ENCODE measurements at regions not wholly inside any gene's neighbourhood (a gene's known extent, or its start where the extent isn't known, plus 50 kb on each side); places are given as distances from the start of the nearest gene placed in this dataset.
"Not testable (repeated sequence)": the region's sequence is repeated elsewhere in the genome, so short reads cannot be mapped to it uniquely, and the experiment has no call there.

GRCh38 chr4:26227601-26228229, 93.1 kb upstream of the RBPJ start:
- DNase-seq (ENCODE audit: insufficient read length, low spot score) (no peak), FAIRE-seq (no peak)

DNA sequence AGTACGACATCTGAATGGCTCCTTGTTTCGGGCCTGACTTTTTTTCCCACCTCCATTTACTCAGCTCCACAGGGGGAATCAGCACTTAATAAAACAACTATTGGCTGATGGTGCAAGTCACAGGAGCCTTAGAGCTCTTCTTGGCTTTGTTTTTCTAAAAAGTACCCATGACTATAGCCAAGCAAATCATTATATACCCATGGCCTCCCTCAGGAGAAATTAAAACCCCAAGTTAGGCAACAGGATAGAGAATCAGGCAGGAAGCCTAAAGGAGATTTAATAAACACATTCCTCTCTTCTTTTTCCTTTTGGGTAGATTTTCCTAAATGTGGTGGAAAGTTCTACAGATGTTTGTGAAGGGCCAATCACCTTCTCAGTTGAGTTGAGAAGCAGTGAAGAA, 91.9 kb upstream of the RBPJ start:
- FAIRE-seq (no peak), DNase-seq (ENCODE audit: insufficient read length, low spot score) (no peak)

GRCh38 chr4:26229974-26230373, 90.8 kb upstream of the RBPJ start:
- DNase-seq (ENCODE audit: insufficient read length, low spot score) = no peak
- FAIRE-seq = no peak

DNA sequence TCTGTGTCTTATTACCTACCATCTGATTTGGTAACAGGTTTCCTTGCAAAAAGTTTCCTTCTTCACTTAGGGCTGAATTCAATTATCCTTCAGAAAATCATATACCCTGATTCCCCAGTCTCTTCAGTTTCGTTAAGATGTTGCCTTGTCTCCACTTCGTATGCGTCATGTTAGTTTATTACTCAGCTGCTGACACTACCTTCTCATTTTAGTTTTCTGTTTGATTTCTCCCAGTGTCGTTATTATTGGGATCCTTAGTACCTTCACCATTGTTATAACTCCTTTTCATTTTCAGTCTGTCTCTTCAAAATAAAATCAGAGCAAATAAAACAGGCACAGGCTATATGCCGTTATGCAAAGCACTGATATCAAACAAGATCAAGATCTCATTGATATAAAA, 87.5 kb upstream of the RBPJ start:
- DNase-seq (ENCODE audit: insufficient read length, low spot score) (no peak), FAIRE-seq (no peak)

DNA sequence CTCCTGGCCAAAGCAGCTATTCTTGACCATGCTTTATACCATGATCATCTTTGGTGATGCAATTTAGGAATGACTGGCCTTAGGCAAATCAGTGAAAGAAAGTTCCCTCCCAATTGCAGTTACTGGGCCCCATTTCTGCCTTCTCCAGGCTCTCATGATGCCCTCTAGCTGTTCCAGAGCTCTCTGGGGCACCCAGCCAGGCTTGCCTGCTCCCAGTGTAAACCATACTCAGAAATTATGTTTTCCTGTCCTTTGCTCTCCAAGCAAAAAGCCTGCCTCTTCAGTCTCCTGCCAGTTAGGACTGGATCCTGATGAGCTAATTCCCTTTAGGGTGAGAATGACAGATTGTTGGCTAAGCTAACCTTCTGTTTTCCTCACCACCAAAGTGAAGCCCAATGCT, 85.3 kb upstream of the RBPJ start:
- FAIRE-seq (no peak), DNase-seq (ENCODE audit: insufficient read length, low spot score) (peak; percentile 37)

GRCh38 chr4:26237916-26238315, 82.9 kb upstream of the RBPJ start:
- FAIRE-seq = no peak
- no peak for DNase-seq (ENCODE audit: insufficient read length, low spot score)

GRCh38 chr4:26238426-26238777, 82.4 kb upstream of the RBPJ start:
- no peak for FAIRE-seq
- DNase-seq (ENCODE audit: insufficient read length, low spot score) = no peak

GRCh38 chr4:26238778-26239679, 81.8 kb upstream of the RBPJ start:
- FAIRE-seq (no peak), DNase-seq (ENCODE audit: insufficient read length, low spot score) (no peak)

GRCh38 chr4:26239801-26240200, 81.0 kb upstream of the RBPJ start:
- no peak for FAIRE-seq
- DNase-seq (ENCODE audit: insufficient read length, low spot score) = no peak

DNA sequence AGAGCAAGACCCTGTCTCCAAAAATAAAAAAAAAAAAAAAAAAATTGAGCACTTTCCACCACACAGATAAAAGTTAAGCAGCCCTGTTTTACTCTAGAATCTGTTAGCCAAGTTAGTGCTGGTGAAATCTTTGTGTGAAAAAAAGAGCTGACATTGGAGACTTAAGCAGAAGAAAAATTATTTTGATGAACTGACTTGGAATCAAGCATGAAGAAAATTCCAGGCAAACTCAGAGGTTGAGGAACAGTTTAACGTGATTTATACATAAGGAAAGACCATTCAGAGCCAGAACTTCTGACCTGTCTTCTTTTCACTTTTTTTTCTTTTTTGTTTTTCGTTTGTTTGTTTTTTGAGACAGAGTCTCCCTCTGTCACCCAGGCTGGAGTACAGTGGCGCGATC, 79.6 kb upstream of the RBPJ start:
- DNase-seq (ENCODE audit: insufficient read length, low spot score) (no peak), FAIRE-seq (no peak)

GRCh38 chr4:26242451-26242850, 78.4 kb upstream of the RBPJ start:
- no peak for FAIRE-seq

GRCh38 chr4:26244138-26244537, 76.7 kb upstream of the RBPJ start:
- FAIRE-seq = peak; percentile 99
- not testable (repeated sequence) for DNase-seq (ENCODE audit: insufficient read length, low spot score)

More at GRCh38 chr4:26242451-26242850, 78.4 kb upstream of the RBPJ start:
- DNase-seq (ENCODE audit: insufficient read length, low spot score) = no peak

DNA sequence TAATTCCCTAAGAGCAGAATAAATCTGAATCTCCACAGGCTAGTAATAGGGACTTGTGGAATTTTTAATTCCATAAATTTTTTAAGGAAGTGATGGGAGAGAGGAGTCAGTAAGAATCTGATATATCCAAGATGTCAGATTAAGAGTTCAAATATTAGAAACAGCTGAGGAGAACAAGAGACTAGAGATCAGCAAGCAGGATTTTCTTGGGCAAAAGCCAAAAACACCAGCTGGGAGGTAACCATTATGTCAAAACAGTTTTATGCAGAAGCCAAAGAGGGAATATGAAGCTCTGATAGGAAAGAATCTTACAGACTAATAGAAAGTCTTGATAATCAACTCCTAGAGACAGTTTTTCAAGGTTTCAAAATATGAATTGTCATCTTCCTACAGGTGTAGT, 72.2 kb upstream of the RBPJ start:
- DNase-seq (ENCODE audit: insufficient read length, low spot score) = no peak
- FAIRE-seq = no peak

- FAIRE-seq = peak; percentile 51
- DNase-seq (ENCODE audit: insufficient read length, low spot score) = no peak
These were observed 68.3 kb upstream of the RBPJ start for GRCh38 chr4:26252349-26253025.

- DNase-seq (ENCODE audit: insufficient read length, low spot score) (no peak), FAIRE-seq (no peak)
These were observed 66.8 kb upstream of the RBPJ start for GRCh38 chr4:26253968-26254367.

DNA sequence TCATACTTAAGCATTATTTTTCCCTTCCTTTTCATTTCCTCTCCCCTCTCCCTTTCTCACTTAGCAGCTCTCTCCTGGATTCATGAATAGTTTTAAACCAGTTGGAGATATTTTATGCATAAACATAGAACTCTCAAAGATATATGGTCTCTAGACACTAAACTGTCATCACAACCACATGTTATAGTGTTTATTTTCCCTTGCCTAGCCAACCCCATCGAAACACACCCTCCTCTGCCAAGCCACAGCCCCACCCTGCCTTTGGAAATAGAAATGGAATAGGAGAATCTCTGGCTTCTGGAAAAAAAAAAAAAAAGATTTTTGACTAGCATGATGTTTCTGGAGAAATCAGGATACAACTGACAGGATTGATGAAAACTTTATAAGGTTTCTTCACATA, 64.8 kb upstream of the RBPJ start:
- no peak for FAIRE-seq
- DNase-seq (ENCODE audit: insufficient read length, low spot score) = no peak

- not testable (repeated sequence) for DNase-seq (ENCODE audit: insufficient read length, low spot score); FAIRE-seq
These were observed 63.4 kb upstream of the RBPJ start for GRCh38 chr4:26257444-26257843.

- FAIRE-seq (no peak), DNase-seq (ENCODE audit: insufficient read length, low spot score) (no peak)
These were observed 63.0 kb upstream of the RBPJ start for GRCh38 chr4:26257850-26258249.

DNA sequence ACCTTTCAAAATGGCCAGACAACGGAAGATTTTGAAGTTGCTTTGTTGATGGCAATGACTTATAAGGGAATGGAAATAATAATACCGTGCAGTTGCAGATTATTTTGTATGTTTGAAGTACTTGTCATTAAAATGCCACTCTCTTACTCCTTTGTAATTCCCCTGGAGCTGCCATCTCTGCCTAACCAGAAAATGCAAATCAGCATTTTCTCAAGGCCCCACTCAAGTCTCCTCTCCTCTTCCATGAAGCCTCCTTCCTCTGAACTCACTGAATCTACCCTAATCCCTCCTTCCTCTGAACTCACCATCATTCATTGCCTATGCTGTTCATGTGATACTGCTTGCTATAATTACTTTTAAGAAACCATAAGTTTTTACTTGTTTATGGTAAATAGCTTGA, 60.2 kb upstream of the RBPJ start:
- no peak for DNase-seq (ENCODE audit: insufficient read length, low spot score)
- FAIRE-seq = peak; percentile 51

- DNase-seq (ENCODE audit: insufficient read length, low spot score) (no peak), FAIRE-seq (no peak)
These were observed 59.4 kb upstream of the RBPJ start for GRCh38 chr4:26261405-26261804.

DNA sequence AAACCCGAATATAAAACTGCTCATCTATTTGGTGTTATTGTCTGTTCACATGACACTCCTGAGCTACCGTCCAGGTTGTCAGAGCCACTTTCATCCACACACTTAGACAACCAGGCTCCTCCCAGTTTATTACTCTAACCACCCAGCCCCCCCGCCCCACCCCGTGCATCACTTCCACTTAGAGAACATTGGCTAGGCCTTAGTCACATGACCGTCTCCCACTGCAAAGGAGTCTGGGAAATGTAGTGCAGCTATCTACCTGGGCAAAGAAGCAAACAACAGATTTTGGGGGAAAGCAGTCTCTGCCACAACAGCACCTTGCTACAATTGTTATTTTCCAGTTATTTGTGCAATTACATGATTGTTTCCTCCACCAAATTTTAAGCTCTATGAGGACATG, 57.6 kb upstream of the RBPJ start:
- DNase-seq (ENCODE audit: insufficient read length, low spot score) (no peak), FAIRE-seq (no peak)

DNA sequence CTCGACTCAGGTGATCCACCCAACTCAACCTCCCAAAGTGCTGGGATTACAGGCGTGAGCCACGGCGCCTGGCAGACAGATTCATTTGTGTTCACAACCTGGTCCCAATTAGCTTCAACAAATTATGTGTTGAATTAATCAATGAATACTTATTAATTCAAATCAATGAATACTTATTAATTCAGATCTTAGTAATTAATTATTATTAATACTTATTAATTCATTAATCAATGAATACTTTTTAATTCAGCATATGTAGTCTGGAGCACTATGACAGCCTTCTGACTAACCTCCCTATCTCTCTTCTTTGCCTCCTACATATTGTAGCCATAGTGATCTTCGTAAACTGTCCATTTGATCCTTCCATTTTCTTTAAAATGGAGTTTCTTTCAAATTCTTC, 56.7 kb upstream of the RBPJ start:
- FAIRE-seq = no peak
- DNase-seq (ENCODE audit: insufficient read length, low spot score) = no peak
